GM21723 (cell line): ENCODE measurements at regions not wholly inside any gene's neighbourhood (a gene's known extent, or its start where the extent isn't known, plus 50 kb on each side); places are given as distances from the start of the nearest gene placed in this dataset.

Experiments used
- ATAC-seq: cut with Tn5 transposase; IDR thresholded peaks from one replicate; pipeline ENCODE4 v1.9.1; 2021; ENCODE audit warnings: mild to moderate bottlenecking, moderate library complexity; ENCODE audit not compliant: unreplicated experiment

DNA sequence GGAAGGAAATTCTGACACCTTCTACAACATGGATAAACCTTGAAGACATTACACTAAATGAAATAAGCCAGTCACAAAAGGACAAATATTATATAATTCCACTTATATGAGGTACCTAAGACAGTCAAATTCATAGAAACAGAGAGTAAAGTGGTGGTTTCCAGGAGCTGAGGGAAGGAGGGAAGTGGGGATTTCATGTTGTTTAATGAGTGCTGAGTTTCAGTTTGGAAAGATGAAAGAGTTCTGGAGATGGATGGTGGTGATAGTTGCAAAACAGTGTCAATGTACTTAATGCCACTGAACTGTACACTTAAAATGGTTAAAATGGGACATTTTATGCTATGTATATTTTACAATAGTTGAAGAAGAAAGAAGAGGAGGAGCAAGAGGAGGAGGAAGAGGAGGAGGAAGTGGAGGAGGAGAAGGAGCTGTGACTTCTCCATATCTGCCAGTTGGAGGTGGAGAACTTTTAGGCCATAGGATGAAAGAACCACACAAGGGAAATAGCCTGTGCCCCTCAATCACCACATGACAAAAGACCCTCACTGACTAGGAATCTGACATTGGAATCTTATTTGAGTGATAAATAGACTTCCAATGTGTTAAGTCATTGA lies 55.3 kb upstream of the LGALSL start:
- ATAC-seq, result no peak

DNA sequence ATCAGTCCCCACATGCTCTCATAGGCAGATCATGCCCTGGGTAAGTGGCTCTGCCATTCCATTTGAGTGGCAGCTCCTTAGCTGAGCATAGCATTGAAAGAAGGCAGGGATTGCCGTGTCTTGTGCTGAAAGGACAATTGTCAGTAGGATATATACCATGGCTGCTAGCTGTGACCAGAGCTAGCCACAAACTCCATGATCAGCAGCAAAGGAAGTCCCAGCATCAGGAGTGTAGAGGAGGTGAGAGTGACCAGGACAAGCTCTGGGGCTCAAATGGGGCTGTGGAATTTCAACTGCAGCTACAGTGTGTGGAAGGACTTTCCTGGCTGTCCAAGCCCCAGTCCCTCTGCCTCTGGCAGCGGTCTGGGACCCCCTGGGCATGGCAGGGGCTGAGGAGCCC lies 54.4 kb upstream of the LGALSL start:
- ATAC-seq, result no peak

DNA sequence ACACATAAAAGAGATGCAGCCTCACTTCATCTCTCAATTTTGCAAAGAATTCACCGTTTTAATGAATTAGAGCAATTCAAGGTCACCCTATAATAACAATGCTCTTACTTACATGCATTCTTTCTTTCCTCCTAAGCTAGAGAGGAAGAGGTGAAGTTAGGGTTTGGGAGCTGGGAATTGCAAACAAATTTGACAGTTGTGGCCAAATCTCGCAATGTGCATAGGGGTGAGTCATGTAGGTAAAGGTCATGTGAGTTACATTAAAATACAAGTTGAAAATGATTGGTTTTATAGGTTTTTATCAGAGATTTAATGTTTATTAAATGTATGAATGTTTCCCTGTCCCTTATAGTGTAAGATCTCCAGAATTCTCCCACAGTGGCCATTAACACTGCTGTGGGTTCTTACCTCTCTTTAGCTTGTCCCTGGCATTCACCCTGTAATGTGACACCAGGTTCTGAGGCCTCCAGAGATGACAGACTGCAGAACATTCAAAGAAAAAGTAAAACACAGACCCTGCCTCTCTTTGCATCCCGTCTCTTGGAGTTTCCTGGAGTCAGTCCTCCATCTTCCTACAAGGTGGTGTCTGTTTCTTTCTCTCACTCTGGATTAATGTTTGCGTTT lies 53.7 kb upstream of the LGALSL start:
- no peak for ATAC-seq

DNA sequence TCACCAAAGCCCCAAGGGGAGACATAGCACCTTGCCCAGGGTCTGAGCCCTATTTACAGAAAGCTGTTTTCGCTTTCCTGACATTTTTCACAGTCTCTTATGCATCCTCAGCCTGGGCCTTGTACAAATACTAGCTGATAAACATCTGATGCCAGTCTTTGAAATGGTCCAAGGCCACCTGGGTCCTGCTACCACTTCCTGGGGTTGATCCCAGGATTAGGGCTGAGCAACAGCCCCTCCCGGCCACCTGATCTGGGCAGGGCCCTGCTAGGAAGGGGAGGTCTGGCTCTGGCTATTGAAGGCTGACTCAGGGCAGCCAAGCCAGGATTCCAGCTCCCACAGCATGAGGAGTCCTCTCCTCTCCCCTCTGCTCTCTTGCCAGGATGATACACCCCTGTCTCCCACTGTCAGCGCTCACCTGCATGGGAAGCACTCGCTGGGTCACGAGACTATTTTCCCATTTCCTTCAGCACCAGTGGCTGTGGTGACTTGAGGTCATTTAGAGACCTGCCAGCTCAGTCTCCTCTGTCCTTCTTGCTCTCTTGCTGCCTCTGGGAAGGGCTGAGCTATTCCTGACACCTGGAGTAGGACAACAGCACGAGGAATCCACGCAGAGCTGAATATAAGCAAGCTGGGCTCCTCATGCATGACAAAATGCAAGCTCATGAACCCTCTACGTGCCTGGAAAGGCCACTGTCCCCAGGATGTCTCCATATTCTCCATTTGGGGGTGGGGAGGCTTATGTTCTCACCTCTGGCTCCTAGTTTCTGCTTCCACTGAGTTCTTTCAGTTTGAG lies 53.0 kb upstream of the LGALSL start:
- no peak for ATAC-seq

DNA sequence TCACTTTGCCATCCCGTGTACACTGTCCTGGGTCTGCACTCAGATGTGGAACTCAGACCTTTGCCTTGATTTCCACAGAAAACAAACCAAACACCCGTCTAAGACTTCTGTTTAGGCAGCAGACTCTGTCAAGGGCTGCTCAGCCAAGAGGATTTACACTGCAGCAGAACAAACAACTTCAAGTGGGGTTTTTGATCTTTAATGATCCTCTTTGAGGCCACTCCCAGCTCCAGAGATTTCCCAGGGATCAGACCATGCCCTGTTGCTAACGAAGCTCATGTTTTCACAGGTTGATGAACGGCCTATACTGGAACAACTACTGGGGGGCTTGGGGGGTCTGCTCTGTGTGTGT lies 52.5 kb upstream of the LGALSL start:
- ATAC-seq, result no peak

DNA sequence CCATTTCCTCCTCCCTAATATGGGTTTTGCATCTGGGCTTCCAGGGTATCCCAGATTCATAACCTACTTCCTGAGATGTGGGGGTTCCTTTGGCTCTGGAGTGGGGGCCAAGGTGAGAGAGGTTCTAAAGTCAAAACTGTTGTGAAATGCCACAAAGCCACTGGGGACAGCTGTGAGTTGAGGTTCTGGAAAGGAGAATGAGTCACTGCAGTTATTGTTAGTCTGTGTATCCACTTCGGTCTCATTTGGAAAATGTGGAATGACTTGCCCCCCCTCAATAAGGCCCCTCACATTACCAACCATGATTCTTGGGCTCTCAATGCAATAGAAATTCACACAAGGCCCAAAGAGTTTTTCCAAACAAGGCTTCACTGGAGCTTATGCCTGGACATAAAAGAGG lies 51.1 kb upstream of the LGALSL start:
- no peak for ATAC-seq

DNA sequence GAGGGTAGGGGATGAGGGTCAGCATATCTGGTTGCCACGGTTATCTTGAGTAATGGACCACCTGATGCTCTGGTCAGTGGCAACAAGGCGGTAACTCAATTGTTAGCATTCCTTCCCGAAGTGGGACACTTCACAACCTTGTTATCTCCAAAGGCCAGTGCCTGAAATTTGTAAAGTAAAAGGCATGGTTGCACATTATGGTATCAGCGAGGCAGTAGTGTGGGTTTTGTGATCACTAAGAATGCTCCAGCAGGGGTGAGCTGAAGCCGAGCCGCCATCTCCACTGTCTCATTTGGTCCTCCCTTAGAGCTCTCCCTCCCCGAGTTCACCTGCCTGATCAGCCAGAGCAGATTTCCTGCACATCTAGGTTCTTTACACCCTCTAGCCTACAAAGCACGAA lies 50.5 kb upstream of the LGALSL start:
- no peak for ATAC-seq

DNA sequence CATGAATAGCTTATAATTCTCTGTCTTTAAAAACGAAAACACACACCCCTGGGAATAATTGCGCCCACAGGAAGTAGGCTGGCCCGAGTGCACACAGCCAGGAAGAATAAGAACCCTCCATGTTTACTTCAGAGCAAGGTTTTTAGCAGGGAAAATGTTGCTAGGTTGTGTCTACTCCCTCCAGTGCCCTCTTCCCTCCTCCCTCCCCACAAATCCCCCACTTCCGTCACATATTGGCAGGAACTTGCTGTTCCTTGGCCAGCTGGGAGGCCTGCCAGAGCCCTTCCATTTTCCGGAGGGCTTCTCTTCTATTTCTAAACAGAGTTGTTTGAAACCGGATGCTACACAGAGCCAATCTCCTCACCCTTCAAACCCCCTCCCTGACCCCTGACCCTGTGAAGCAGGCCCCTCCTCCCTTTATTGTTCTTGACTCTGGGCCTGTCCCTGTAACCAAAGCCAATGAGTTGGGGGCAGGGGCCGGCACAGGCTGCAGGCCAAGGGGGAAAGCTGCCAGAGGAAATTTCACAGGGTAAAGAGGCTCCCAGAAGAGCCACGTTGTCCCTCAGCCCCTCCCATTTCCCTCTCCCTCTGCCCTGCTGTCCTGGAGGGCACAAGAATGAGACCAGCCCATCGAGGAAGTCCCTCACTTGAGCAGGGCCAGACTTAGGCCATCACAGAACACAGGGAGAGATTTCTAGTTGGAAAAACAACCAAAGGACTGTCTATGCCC lies 49.8 kb upstream of the LGALSL start:
- no peak for ATAC-seq
